C4-2B (cell line): ENCODE measurements at regions not wholly inside any gene's neighbourhood (a gene's known extent, or its start where the extent isn't known, plus 50 kb on each side); places are given as distances from the start of the nearest gene placed in this dataset.

Experiments
- H3K27ac ChIP-seq: fragments of 450-650 bp; 2 replicates; pipeline ENCODE4 v1.5.1; 2017
- ZFX ChIP-seq: fragments of 450-650 bp; IDR thresholded peaks from 2 replicates; pipeline ENCODE4 v1.6.1; 2017
- TF ChIP-seq, protein P1 (sequence below): fragments of 450-650 bp; conservative IDR thresholded peaks from 2 replicates; pipeline ENCODE4 v1.5.1; 2017; ENCODE audit warnings: mild to moderate bottlenecking

DNA sequence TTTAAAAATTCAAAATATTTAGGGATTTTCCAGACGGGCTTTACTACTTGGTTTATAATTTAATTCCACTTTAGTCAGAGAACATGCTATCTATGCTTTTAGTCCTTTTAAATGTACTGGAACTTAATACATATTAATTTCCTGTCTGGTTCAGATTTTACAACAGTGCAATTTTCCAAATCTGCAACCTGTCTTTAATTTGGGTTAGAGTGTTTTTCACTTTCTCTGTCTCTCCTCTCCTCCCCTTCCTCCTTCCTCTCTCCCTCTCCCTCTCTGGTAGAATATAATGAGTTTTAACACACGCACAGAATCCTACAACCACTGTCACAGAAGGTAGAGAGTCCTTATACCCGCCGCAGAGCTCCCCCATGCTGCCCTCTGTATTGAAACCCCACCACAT is 950.7 kb downstream of the BRD1 start:
- TF ChIP-seq, protein P1, sequence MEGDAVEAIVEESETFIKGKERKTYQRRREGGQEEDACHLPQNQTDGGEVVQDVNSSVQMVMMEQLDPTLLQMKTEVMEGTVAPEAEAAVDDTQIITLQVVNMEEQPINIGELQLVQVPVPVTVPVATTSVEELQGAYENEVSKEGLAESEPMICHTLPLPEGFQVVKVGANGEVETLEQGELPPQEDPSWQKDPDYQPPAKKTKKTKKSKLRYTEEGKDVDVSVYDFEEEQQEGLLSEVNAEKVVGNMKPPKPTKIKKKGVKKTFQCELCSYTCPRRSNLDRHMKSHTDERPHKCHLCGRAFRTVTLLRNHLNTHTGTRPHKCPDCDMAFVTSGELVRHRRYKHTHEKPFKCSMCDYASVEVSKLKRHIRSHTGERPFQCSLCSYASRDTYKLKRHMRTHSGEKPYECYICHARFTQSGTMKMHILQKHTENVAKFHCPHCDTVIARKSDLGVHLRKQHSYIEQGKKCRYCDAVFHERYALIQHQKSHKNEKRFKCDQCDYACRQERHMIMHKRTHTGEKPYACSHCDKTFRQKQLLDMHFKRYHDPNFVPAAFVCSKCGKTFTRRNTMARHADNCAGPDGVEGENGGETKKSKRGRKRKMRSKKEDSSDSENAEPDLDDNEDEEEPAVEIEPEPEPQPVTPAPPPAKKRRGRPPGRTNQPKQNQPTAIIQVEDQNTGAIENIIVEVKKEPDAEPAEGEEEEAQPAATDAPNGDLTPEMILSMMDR = no peak
- no peak for TF ChIP-seq ZFX
- H3K27ac ChIP-seq = no peak overlapping the region

DNA sequence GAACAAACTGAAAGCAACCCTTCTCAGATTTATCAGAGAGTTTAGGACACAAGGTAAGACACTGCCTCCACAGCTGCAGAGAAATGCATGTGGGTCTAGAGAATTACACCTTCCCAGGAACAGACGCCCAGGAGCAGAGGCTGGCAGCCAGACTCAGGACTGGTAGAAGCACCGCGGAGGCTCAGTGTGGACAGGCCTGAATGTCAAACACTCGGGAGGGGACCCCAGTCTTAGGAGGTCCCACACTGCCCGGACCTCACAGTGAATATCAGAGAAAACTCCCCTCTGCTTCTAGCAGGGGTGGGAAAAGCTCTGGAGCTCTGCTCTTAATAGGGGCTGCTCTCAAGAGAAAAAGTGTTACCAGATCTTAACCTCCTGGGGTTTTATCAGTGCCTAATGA is 952.7 kb downstream of the BRD1 start:
- H3K27ac ChIP-seq = no peak overlapping the region
- no peak for TF ChIP-seq ZFX
- TF ChIP-seq, protein P1 = no peak

DNA sequence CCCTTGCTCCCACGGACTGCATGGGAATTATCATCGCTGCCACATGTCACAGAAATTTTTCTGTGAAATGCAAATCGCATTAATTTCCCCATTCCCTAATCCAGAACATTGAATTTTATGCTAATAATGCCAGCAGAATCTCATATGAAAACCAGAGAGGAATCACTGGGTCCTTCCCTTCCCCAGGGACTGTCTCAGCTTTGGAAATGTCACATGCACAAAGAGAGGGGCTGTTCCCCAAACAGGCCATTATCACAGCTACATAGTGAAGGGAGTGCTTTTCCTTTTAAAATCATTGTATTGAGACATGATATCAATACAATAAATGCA is 954.5 kb downstream of the BRD1 start:
- TF ChIP-seq, protein P1 = no peak
- no peak for TF ChIP-seq ZFX
- H3K27ac ChIP-seq = no peak overlapping the region

DNA sequence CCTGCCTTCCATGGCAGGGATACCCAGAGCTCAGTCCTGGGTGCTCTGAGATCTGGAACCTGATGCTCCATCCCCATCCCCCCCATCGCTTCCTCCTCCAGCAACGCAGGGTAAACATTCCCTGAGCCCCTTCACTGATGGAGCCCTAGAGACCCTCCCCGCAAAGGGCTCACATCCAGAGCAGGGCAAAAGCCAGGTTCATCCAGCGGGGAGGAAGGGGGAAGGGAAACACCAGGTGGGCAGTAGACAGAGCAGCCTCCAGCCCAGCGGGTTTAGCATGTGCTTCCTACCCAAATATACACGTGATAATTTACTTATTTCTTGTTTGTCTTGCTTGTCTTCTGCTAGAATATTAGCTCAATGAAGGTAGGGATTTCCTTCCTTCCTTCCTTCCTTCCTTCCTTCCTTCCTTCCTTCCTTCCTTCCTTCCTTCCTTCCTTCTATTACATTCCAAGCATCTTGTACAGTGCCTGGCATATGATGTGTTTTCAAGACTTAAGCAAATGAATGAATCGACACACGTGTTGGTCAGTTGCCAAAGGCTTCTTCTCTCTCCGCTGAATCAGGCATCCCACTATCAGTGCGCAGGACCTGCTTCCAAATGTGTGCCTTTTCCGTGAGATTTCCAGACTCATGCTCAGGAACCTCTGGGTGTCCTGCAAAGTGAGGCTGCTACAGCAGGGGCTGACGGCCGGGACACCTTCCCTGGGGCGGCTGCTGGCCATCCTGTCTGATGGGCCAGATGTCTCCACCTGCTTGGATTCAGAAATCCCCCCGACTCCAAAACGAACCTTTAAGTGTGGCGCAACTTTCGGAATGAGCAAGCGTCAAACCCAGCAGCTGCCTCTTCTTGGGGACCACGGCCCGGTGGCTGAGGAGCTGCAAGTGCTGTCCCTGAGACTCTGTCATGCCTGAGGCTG is 955.1 kb downstream of the BRD1 start:
- TF ChIP-seq, protein P1 = no peak
- no peak for TF ChIP-seq ZFX
- no peak overlapping the region for H3K27ac ChIP-seq

DNA sequence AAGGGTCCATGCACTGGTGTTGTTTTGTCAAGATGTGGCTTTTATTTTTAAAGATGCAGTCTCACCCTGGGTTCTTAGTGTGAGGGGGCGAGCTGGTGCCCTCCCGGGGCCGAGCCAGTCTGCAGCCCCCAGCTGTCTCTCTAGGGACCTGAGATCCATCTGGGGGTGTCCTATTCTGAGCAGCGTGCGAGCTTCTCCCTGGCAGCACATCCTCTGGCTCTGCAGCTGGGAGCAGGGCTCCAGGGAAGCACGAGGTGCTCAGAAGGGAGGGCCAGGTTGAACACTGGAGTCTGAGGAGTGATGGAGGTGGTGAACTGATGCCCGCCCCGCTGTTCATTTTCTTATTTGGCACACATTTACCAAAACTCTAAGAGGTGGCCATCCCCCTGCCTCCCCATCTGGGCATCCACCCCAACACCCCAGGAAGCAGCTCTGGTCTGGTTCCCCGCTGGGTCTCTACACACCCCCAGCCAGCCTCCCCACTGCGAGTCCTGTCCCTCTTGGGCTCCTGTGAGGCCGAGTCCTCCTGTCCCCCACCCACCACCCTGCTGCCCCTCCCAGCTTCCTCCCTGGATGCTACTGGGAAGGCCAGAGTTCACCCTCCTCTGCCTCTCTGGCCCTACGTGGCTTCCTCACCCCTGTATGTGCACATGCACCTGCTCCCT is 956.4 kb downstream of the BRD1 start:
- TF ChIP-seq, protein P1 = no peak
- TF ChIP-seq ZFX = no peak
- H3K27ac ChIP-seq = no peak overlapping the region

DNA sequence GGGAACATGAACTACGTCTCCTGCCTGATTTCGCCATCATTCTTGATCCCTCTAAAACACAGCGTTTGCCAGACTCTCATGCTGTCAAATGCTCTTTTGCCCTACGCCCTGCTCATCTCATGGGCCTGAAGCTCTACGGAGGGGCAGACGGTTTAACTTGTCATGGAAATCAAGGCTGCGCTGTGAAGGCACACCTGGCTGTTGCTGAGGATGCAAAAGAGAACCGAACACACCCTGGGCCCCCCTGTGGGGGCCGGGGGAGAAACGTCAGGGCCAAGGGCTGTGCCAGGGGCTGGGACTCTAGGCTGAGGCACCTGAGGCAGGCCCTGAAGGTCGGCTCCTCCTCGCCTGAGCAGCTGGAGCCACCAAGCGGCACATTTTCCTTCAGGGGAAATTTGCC is 957.2 kb downstream of the BRD1 start:
- no peak for TF ChIP-seq ZFX
- TF ChIP-seq, protein P1 = no peak
- no peak overlapping the region for H3K27ac ChIP-seq

DNA sequence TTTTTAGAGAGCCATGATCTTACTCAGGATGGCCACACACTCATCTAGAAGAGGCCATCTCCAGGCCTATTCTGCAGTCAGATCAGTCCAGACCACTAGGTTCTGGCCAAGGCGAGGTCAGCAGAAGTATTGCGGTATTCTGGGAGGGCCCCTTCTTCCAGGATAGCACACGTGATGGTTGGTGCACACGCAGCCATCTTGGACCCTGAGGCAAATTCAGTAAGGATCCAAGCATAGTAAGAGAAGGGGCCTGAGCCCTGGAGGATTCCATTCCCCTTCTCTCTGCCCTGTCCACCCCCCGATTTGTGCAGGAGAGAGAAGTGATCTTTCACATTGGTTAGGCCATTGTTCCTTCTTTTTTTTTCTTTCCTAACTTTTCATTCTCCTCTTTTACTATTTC is 957.9 kb downstream of the BRD1 start:
- H3K27ac ChIP-seq = no peak overlapping the region
- TF ChIP-seq, protein P1 = no peak
- TF ChIP-seq ZFX = no peak
